ENCODE measurements at regions not wholly inside any gene's neighbourhood (a gene's known extent, or its start where the extent isn't known, plus 50 kb on each side); places are given as distances from the start of the nearest gene placed in this dataset.

GRCh38 chr2:446303-446874 is 158.5 kb upstream of the ALKAL2 start:
- TF ChIP-seq, protein P1, sequence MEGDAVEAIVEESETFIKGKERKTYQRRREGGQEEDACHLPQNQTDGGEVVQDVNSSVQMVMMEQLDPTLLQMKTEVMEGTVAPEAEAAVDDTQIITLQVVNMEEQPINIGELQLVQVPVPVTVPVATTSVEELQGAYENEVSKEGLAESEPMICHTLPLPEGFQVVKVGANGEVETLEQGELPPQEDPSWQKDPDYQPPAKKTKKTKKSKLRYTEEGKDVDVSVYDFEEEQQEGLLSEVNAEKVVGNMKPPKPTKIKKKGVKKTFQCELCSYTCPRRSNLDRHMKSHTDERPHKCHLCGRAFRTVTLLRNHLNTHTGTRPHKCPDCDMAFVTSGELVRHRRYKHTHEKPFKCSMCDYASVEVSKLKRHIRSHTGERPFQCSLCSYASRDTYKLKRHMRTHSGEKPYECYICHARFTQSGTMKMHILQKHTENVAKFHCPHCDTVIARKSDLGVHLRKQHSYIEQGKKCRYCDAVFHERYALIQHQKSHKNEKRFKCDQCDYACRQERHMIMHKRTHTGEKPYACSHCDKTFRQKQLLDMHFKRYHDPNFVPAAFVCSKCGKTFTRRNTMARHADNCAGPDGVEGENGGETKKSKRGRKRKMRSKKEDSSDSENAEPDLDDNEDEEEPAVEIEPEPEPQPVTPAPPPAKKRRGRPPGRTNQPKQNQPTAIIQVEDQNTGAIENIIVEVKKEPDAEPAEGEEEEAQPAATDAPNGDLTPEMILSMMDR (IDR thresholded peaks at IDR 0.05; ENCODE audit: control extremely low read depth, extremely low read depth, low read depth, missing control alignments) = no peak
- POLR2A ChIA-PET = no interaction called here
- CTCF ChIA-PET = no interaction called here
- no peak for DNase-seq (ENCODE audit: extremely low spot score)

DNA sequence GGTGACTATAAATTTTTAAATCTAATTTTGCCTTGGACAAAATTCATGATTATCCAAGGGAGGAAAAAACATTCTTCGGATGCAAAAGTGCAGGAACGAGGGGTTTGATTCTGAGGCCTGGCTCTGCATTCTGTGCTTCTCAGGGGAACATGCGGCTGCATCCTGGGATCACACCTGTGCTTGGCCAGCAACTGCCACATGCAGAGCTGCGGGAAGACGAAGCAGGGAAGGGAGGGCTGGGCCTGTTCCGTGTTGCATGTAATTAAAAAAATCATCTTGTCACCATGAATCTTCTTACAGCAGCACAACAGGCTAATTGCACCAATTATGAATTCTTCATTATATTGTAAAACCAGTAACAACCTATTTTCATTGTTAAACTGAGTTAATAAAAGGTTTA is 158.0 kb upstream of the ALKAL2 start:
- DNase-seq (ENCODE audit: extremely low spot score) = no peak
- ChIA-PET CTCF (no interaction called here), POLR2A (no interaction called here)
- TF ChIP-seq, protein P1 (IDR thresholded peaks at IDR 0.05; ENCODE audit: control extremely low read depth, extremely low read depth, low read depth, missing control alignments) = no peak

- ChIA-PET POLR2A (no interaction called here), CTCF (no interaction called here)
- TF ChIP-seq, protein P1 (IDR thresholded peaks at IDR 0.05; ENCODE audit: control extremely low read depth, extremely low read depth, low read depth, missing control alignments) = no peak
- DNase-seq (ENCODE audit: extremely low spot score) = no peak
Measured at GRCh38 chr2:444937-445884, 157.3 kb upstream of the ALKAL2 start.

DNA sequence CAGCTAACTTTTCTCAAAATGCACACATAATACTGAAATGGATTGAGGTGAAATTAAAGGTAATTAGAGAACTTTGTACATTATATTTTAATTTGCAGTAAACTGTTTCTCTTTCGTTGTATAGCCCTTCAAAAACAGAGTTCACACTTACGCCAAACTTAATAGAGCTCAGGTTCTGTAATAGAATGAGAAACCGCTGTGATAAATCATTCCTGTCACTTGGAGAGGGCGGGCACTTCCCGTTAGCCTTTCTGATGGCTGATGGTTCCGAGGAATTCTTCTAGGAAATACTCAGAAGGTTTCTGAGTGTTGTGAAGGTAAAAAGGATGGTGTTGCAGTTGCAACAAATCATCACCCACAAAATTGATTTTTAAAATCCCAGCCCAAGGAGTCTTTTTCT is 155.8 kb upstream of the ALKAL2 start:
- TF ChIP-seq, protein P1 (IDR thresholded peaks at IDR 0.05; ENCODE audit: control extremely low read depth, extremely low read depth, low read depth, missing control alignments) = no peak
- POLR2A ChIA-PET = no interaction called here
- no peak for DNase-seq (ENCODE audit: extremely low spot score)
- CTCF ChIA-PET = no interaction called here

GRCh38 chr2:443216-443615 is 155.3 kb upstream of the ALKAL2 start:
- ChIA-PET CTCF (no interaction called here), POLR2A (no interaction called here)
- TF ChIP-seq, protein P1 (IDR thresholded peaks at IDR 0.05; ENCODE audit: control extremely low read depth, extremely low read depth, low read depth, missing control alignments) = no peak
- no peak for DNase-seq (ENCODE audit: extremely low spot score)

DNA sequence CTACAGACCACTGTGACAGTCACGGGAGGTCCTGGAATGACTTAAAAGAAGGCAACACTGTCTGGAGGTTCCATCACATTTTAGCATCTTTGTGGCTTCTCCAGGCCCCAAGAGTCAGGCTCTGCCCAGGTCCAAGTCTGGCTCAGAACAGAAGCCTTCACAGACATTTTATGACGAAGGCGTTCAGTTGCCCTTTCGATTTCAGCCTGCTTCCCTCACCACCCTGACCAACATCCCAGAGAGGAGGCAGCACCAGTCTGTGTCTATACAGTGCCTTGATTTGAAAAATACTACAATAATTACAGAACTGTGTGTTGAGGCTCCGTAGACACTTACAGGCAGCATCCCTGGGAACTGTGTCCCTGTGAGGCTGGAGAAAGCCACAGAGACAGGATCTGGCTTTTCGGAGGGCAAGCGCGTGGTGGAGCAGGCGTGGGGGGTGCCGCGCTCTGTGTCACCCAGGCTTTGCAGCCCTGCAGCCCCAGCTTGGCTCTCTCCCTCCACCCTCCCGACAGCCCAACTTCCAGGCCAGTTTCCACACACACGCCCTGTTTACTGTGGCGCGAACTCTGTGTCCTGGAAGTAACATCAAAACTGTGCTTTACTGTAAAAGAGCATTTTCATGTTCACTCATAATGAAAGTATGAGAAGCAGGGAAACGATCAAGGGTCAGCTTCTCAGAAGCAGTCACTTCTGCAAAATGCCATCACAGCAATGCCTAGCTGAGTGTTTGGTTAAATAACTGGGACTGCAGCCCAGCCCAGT is 153.5 kb upstream of the ALKAL2 start:
- ChIA-PET CTCF (no interaction called here), POLR2A (no interaction called here)
- TF ChIP-seq, protein P1 (IDR thresholded peaks at IDR 0.05; ENCODE audit: control extremely low read depth, extremely low read depth, low read depth, missing control alignments) = no peak
- no peak for DNase-seq (ENCODE audit: extremely low spot score)
